ENCODE measurements at regions not wholly inside any gene's neighbourhood (a gene's known extent, or its start where the extent isn't known, plus 50 kb on each side); places are given as distances from the start of the nearest gene placed in this dataset.
"Not testable (repeated sequence)": the region's sequence is repeated elsewhere in the genome, so short reads cannot be mapped to it uniquely, and the experiment has no call there.

GRCh38 chr7:9391984-9392383 is 958.6 kb downstream of the NXPH1 start (continued):
- TF ChIP-seq ZBTB44 (tag by site-specific recombination; IDR thresholded peaks at IDR 0.05) = no peak
- peak; percentile 51; the same call in 1 of the 2 replicates for TF ChIP-seq ZBTB8A (tag by site-specific recombination; IDR thresholded peaks at IDR 0.05)
- TF ChIP-seq KLF10 (tag by site-specific recombination; IDR thresholded peaks at IDR 0.05) = no peak
- TF ChIP-seq, protein P1, sequence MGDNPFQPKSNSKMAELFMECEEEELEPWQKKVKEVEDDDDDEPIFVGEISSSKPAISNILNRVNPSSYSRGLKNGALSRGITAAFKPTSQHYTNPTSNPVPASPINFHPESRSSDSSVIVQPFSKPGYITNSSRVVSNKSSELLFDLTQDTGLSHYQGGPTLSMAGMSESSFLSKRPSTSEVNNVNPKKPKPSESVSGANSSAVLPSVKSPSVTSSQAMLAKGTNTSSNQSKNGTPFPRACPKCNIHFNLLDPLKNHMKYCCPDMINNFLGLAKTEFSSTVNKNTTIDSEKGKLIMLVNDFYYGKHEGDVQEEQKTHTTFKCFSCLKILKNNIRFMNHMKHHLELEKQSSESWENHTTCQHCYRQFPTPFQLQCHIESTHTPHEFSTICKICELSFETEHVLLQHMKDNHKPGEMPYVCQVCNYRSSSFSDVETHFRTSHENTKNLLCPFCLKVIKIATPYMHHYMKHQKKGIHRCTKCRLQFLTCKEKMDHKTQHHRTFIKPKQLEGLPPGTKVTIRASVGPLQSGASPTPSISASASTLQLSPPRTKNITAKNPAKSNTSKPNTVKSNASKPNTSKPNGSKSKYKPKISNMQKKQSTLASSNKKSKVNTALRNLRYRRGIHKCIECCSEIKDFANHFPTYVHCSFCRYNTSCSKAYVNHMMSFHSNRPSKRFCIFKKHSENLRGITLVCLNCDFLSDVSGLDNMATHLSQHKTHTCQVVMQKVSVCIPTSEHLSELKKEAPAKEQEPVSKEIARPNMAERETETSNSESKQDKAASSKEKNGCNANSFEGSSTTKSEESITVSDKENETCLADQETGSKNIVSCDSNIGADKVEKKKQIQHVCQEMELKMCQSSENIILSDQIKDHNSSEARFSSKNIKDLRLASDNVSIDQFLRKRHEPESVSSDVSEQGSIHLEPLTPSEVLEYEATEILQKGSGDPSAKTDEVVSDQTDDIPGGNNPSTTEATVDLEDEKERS (tag by site-specific recombination; IDR thresholded peaks at IDR 0.05) = no peak
- TF ChIP-seq ZNF658 (tag by site-specific recombination; IDR thresholded peaks at IDR 0.05) = no peak
- no peak for TF ChIP-seq FEZF1 (tag by site-specific recombination; IDR thresholded peaks at IDR 0.05)
- no peak for TF ChIP-seq TCF7L2 (IDR thresholded peaks at IDR 0.05; ENCODE audit: borderline replicate concordance, low read depth, low read length)
- no peak for TF ChIP-seq ZNF335 (tag by site-specific recombination; conservative IDR thresholded peaks at IDR 0.05)
- peak; percentile 53 for TF ChIP-seq ZNF555 (tag by site-specific recombination; conservative IDR thresholded peaks at IDR 0.05)
- TF ChIP-seq, protein P2, sequence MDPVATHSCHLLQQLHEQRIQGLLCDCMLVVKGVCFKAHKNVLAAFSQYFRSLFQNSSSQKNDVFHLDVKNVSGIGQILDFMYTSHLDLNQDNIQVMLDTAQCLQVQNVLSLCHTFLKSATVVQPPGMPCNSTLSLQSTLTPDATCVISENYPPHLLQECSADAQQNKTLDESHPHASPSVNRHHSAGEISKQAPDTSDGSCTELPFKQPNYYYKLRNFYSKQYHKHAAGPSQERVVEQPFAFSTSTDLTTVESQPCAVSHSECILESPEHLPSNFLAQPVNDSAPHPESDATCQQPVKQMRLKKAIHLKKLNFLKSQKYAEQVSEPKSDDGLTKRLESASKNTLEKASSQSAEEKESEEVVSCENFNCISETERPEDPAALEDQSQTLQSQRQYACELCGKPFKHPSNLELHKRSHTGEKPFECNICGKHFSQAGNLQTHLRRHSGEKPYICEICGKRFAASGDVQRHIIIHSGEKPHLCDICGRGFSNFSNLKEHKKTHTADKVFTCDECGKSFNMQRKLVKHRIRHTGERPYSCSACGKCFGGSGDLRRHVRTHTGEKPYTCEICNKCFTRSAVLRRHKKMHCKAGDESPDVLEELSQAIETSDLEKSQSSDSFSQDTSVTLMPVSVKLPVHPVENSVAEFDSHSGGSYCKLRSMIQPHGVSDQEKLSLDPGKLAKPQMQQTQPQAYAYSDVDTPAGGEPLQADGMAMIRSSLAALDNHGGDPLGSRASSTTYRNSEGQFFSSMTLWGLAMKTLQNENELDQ (tag by site-specific recombination; IDR thresholded peaks at IDR 0.05; ENCODE audit: low read depth) = no peak
- no peak for TF ChIP-seq ZNF596 (tag by site-specific recombination; IDR thresholded peaks at IDR 0.05)
- TF ChIP-seq, protein P3, sequence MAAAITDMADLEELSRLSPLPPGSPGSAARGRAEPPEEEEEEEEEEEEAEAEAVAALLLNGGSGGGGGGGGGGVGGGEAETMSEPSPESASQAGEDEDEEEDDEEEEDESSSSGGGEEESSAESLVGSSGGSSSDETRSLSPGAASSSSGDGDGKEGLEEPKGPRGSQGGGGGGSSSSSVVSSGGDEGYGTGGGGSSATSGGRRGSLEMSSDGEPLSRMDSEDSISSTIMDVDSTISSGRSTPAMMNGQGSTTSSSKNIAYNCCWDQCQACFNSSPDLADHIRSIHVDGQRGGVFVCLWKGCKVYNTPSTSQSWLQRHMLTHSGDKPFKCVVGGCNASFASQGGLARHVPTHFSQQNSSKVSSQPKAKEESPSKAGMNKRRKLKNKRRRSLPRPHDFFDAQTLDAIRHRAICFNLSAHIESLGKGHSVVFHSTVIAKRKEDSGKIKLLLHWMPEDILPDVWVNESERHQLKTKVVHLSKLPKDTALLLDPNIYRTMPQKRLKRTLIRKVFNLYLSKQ (tag by site-specific recombination; IDR thresholded peaks at IDR 0.05; ENCODE audit: borderline replicate concordance) = no peak
- 0 out of 2 replicates have a peak, but pooled peaks have one; percentile 31 for TF ChIP-seq ZXDB (tag by site-specific recombination; IDR thresholded peaks at IDR 0.05)
- TF ChIP-seq, protein P4, sequence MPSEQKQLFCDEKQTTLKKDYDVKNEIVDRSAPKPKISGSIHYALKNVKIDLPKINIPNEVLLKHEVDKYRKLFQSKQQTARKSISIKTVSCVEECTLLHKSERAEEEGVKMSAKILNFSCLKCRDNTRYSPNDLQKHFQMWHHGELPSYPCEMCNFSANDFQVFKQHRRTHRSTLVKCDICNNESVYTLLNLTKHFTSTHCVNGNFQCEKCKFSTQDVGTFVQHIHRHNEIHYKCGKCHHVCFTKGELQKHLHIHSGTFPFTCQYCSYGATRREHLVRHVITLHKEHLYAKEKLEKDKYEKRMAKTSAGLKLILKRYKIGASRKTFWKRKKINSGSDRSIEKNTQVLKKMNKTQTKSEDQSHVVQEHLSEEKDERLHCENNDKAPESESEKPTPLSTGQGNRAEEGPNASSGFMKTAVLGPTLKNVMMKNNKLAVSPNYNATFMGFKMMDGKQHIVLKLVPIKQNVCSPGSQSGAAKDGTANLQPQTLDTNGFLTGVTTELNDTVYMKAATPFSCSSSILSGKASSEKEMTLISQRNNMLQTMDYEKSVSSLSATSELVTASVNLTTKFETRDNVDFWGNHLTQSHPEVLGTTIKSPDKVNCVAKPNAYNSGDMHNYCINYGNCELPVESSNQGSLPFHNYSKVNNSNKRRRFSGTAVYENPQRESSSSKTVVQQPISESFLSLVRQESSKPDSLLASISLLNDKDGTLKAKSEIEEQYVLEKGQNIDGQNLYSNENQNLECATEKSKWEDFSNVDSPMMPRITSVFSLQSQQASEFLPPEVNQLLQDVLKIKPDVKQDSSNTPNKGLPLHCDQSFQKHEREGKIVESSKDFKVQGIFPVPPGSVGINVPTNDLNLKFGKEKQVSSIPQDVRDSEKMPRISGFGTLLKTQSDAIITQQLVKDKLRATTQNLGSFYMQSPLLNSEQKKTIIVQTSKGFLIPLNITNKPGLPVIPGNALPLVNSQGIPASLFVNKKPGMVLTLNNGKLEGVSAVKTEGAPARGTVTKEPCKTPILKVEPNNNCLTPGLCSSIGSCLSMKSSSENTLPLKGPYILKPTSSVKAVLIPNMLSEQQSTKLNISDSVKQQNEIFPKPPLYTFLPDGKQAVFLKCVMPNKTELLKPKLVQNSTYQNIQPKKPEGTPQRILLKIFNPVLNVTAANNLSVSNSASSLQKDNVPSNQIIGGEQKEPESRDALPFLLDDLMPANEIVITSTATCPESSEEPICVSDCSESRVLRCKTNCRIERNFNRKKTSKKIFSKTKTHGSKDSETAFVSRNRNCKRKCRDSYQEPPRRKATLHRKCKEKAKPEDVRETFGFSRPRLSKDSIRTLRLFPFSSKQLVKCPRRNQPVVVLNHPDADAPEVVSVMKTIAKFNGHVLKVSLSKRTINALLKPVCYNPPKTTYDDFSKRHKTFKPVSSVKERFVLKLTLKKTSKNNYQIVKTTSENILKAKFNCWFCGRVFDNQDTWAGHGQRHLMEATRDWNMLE (tag by site-specific recombination; conservative IDR thresholded peaks at IDR 0.05; ENCODE audit: low read depth) = peak; percentile 55; the same call in 1 of the 2 replicates
- TF ChIP-seq ZNF621 (tag by site-specific recombination; IDR thresholded peaks at IDR 0.05) = no peak
- TF ChIP-seq ZNF221 (tag by site-specific recombination; IDR thresholded peaks at IDR 0.05; ENCODE audit: borderline replicate concordance) = no peak
- no peak for TF ChIP-seq ZNF155 (tag by site-specific recombination; IDR thresholded peaks at IDR 0.05)
- TF ChIP-seq ZNF266 (tag by site-specific recombination; IDR thresholded peaks at IDR 0.05; ENCODE audit: low read depth) = no peak
- no peak for TF ChIP-seq ZNF777 (tag by site-specific recombination; IDR thresholded peaks at IDR 0.05; ENCODE audit: borderline replicate concordance)
- no peak for TF ChIP-seq ZNF24 (tag by site-specific recombination; IDR thresholded peaks at IDR 0.05)
- no peak for TF ChIP-seq GFI1B (tag by site-specific recombination; IDR thresholded peaks at IDR 0.05)

- POLR2A ChIA-PET; H3K36me3 ChIP-seq (ENCODE audit: control insufficient read depth in 2 of 2, insufficient read depth in 1 of 2, low read length in 2 of 2); H3K9me3 ChIP-seq (ENCODE audit: control insufficient read depth, insufficient read depth, low read depth, low read length); CTCF ChIA-PET; H3K27ac ChIP-seq (ENCODE audit: extremely low read depth, low read depth, low read length); H3K4me3 ChIP-seq (ENCODE audit: low read depth, low read length); H3K4me1 ChIP-seq (ENCODE audit: control insufficient read depth, insufficient read depth, low read length): not testable (repeated sequence)
Observed at GRCh38 chr7:9404386-9404785, 971.0 kb downstream of the NXPH1 start.

All from HEK293 (cell line).